K562 (cell line): ENCODE measurements at regions not wholly inside any gene's neighbourhood (a gene's known extent, or its start where the extent isn't known, plus 50 kb on each side); places are given as distances from the start of the nearest gene placed in this dataset.
"Not testable (repeated sequence)": the region's sequence is repeated elsewhere in the genome, so short reads cannot be mapped to it uniquely, and the experiment has no call there.

Source experiments
- CHD1 ChIP-seq: fragments of 200-600 bp; sonication (generic); IDR thresholded peaks from one replicate; pipeline ENCODE4 v1.6.1; 2012; ENCODE audit warnings: mild to moderate bottlenecking, moderate library complexity, low read length, inconsistent platforms
- EP300 ChIP-seq: IDR thresholded peaks from 2 replicates; pipeline ENCODE4 v1.6.1; 2012; ENCODE audit warnings: low read length, improper control_type of control experiment
- NELFE ChIP-seq: IDR thresholded peaks from 2 replicates; pipeline ENCODE4 v1.6.1; 2011; ENCODE audit warnings: mild to moderate bottlenecking; ENCODE audit not compliant: insufficient read depth, insufficient read length
- POLR2A ChIP-seq: fragments of 450-650 bp; conservative IDR thresholded peaks from 2 replicates; pipeline ENCODE4 v1.6.1; 2016
- SRF ChIP-seq, 2 experiments: fragments of 250-450, 450-650 bp in 1 of 2; sonication (Bioruptor Pico) in 1 of 2; sonication (generic) in 1 of 2; formaldehyde crosslinking; IDR thresholded peaks; 2 replicates each; pipeline versions ENCODE4 v1.5.0 to v1.5.1; 2020 to 2022; ENCODE audit warnings: mild to moderate bottlenecking in 1 of 2, missing genetic modification reagents in 1 of 2
- TAF1 ChIP-seq: IDR thresholded peaks from 2 replicates; pipeline ENCODE4 v1.6.1; 2011; ENCODE audit warnings: mild to moderate bottlenecking, low read length, moderate library complexity; ENCODE audit not compliant: insufficient read depth, control insufficient read depth, severe bottlenecking; ENCODE audit errors: extremely low read depth
- TAF15 ChIP-seq: fragments of 200-400 bp; formaldehyde crosslinking; IDR thresholded peaks from 2 replicates; pipeline ENCODE4 v1.6.1; 2017; ENCODE audit warnings: mild to moderate bottlenecking, low read depth, low read length, moderate library complexity
- ZFX ChIP-seq: sonication (generic); formaldehyde crosslinking; IDR thresholded peaks from 2 replicates; pipeline ENCODE4 v1.8.0; 2022; ENCODE audit warnings: mild to moderate bottlenecking, missing genetic modification reagents, moderate library complexity
- ZNF121 ChIP-seq: sonication (generic); formaldehyde crosslinking; conservative IDR thresholded peaks from 2 replicates; pipeline ENCODE4 v1.8.0; 2022; ENCODE audit warnings: missing genetic modification reagents
- ZNF717 ChIP-seq: fragments of 250-450 bp; sonication (Bioruptor Pico); IDR thresholded peaks from 2 replicates; pipeline ENCODE4 v1.5.0; 2021
- ZNF75A ChIP-seq: fragments of 450-650 bp; formaldehyde crosslinking; IDR thresholded peaks from 2 replicates; pipeline ENCODE4 v1.4.0; 2020; ENCODE audit warnings: mild to moderate bottlenecking
- TF ChIP-seq, protein P1 (sequence below): sonication (generic); formaldehyde crosslinking; IDR thresholded peaks from 2 replicates; pipeline ENCODE4 v1.8.0; 2022; ENCODE audit warnings: mild to moderate bottlenecking, missing genetic modification reagents
- TF ChIP-seq, protein P2 (sequence below): fragments of 450-650 bp; formaldehyde crosslinking; IDR thresholded peaks from 2 replicates; pipeline ENCODE4 v1.4.0; 2022; ENCODE audit warnings: missing genetic modification characterization
- TF ChIP-seq, protein P3 (sequence below): fragments of 450-650 bp; conservative IDR thresholded peaks from 2 replicates; pipeline ENCODE4 v1.6.1; 2016; ENCODE audit warnings: missing genetic modification characterization, low read depth, mild to moderate bottlenecking, missing compliant biosample characterization, moderate library complexity

DNA sequence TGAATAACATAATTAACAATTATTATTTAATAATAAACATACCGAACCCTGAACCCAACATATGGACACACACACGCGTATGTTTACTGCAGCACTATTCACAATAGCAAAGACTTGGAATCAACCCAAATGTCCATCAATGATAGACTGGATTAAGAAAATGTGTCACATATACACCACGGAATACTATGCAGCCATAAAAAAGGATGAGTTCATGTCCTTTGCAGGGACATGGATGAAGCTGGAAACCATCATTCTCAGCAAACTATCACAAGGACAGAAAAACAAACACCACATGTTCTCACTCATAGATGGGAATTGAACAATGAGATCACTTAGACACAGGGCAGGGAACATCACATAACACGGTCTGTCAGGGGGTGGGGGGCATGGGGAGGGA, 333.5 kb downstream of the KIF20B start:
- not testable (repeated sequence) for TF ChIP-seq TAF15; NELFE; TAF1; EP300; ZFX; ZNF717 (CRISPR knock-in tag); POLR2A; ZNF121 (CRISPR knock-in tag); CHD1; ZNF75A (CRISPR knock-in tag); SRF (CRISPR knock-in tag; IDR thresholded peaks at IDR 0.05)
- TF ChIP-seq, protein P1, sequence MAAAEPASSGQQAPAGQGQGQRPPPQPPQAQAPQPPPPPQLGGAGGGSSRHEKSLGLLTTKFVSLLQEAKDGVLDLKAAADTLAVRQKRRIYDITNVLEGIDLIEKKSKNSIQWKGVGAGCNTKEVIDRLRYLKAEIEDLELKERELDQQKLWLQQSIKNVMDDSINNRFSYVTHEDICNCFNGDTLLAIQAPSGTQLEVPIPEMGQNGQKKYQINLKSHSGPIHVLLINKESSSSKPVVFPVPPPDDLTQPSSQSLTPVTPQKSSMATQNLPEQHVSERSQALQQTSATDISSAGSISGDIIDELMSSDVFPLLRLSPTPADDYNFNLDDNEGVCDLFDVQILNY (CRISPR knock-in tag): not testable (repeated sequence)
- TF ChIP-seq, protein P2, sequence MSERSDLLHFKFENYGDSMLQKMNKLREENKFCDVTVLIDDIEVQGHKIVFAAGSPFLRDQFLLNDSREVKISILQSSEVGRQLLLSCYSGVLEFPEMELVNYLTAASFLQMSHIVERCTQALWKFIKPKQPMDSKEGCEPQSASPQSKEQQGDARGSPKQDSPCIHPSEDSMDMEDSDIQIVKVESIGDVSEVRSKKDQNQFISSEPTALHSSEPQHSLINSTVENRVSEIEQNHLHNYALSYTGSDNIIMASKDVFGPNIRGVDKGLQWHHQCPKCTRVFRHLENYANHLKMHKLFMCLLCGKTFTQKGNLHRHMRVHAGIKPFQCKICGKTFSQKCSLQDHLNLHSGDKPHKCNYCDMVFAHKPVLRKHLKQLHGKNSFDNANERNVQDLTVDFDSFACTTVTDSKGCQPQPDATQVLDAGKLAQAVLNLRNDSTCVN (CRISPR knock-in tag): not testable (repeated sequence)
- TF ChIP-seq, protein P3, sequence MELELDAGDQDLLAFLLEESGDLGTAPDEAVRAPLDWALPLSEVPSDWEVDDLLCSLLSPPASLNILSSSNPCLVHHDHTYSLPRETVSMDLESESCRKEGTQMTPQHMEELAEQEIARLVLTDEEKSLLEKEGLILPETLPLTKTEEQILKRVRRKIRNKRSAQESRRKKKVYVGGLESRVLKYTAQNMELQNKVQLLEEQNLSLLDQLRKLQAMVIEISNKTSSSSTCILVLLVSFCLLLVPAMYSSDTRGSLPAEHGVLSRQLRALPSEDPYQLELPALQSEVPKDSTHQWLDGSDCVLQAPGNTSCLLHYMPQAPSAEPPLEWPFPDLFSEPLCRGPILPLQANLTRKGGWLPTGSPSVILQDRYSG: not testable (repeated sequence)
